Activated naive CD4-positive, alpha-beta T cell treated with anti-CD3 and anti-CD28 coated beads, Interleukin-2, amount 50 U/mL, for 72 hours (primary cell): ENCODE measurements at regions not wholly inside any gene's neighbourhood (a gene's known extent, or its start where the extent isn't known, plus 50 kb on each side); places are given as distances from the start of the nearest gene placed in this dataset.

Source experiments
- ATAC-seq, 2 donors: fragments of 150-1000 bp; cut with Tn5 transposase; 2 replicates each; pipeline ENCODE4 v1.10.0; 2021; ENCODE audit warnings: mild to moderate bottlenecking in 2 of 2, moderate library complexity in 2 of 2
- DNase-seq, 2 donors: peaks; one replicate each; pipeline ENCODE4 v3.0.0; 2021 to 2022; ENCODE audit warnings: low spot score in 2 of 2
- H3K27ac Mint-ChIP-seq, 2 donors: one replicate each; pipeline ENCODE4 v1.8.0; 2022; ENCODE audit warnings: mild to moderate bottlenecking in 2 of 2, mixed read lengths in 2 of 2
- H3K36me3 Mint-ChIP-seq, 2 donors: one replicate each; pipeline ENCODE4 v1.8.0; 2022; ENCODE audit warnings: mixed read lengths in 2 of 2
- H3K9me3 Mint-ChIP-seq, 2 donors: one replicate each; pipeline ENCODE4 v1.8.0; 2022; ENCODE audit warnings: mixed read lengths in 2 of 2

DNA sequence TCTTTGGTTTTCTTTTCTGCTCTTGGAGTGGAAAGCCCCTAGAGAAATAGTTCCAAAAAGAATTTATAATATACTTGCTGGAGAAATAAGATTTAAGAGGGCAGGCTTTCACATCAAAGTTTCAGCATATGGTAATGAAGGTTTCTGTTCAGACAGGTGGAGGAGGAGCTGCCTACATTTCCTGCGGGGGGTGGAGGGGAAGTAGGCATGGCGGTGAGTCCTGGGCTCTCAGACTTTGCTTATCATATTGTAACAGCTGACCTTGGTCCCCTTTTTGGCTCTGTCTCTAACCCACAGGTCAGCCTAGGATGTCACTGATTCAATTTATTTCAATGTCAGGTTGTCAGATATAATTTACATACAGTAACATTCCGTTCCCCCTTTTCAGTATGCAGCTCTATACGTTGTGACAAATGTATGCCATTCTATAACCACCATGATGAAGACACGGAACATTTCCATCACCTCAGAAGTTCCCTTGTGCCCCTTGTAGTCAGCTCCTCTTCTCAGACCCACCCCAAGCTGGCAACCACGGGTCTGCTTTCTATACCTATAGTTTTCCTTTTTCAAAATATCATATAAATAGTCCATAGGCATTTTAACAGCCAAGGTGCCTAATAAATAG lies 77.6 kb upstream of the GGTLC1 start:
- no peak for DNase-seq
- peak overlapping the region; percentile 83 to 84 for H3K27ac Mint-ChIP-seq
- H3K36me3 Mint-ChIP-seq = peaks cover under 1 to 7% of the 10 kb centered on the region in 2 donors
- ATAC-seq = peak; percentile 52 to 81
- H3K9me3 Mint-ChIP-seq = peaks cover under 1 to 12% of the 10 kb centered on the region in 2 donors

DNA sequence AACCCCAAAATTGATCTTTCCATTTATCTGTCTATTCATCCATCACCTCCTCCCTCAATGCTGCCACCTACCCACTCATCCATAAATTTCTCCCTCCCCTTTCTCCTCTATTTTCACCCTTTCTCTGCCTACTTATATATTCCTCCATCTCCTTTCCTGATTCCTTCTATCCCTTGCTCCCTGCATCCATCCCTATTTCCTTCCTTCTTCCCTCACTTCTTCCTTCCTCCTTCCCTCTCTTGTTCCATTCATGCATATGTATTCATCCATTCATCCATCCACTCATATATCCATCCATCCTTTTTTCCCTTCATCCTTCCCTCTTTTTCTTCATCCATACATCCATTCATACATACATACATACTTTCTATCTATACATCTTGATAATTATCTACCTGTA lies 76.3 kb upstream of the GGTLC1 start:
- no peak for DNase-seq
- H3K36me3 Mint-ChIP-seq = no peaks in the 10 kb centered on the region
- no peak overlapping the region for H3K27ac Mint-ChIP-seq
- no peak for ATAC-seq
- peaks cover 0 to 4% of the 10 kb centered on the region in 2 donors for H3K9me3 Mint-ChIP-seq

DNA sequence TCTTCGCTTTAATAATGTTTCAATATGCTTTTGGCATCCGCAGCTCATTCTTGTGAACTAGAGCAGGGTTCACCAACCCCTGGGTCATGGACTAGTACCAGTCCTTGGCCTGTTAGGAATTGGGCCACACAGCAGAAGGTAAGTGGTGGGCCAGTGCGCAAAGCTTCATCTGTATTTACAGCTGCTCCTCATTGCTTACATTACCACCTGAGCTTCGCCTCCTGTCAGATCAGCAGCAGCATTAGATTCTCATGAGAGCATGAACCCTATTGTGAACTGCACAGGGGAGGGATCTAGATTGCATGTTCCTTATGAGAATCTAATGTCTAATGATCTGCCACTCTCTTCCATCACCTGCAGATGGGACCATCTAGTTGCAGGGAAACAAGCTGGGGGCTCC lies 75.5 kb upstream of the GGTLC1 start:
- no peak for ATAC-seq
- no peaks in the 10 kb centered on the region for H3K36me3 Mint-ChIP-seq
- peaks cover 0 to 4% of the 10 kb centered on the region in 2 donors for H3K9me3 Mint-ChIP-seq
- no peak overlapping the region for H3K27ac Mint-ChIP-seq
- DNase-seq = no peak

DNA sequence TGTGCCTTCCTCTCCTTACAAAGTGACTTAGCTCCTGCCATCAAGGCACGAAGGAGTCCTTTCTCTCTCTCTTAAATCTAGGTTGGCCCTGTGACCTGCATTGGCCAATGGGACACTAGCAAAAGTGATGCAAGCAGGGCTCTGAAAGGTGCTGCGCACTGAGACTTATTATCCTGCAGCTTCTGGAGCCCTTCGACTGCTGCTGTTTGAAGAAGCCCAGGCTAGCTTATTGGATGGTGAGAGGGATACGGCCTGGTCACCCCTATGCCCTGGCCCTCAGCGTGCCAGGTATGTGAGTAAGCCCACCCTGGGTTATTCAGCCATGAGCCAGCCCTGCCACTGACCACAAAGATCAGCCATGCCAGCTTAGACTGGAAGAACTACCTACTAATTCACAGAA lies 74.5 kb upstream of the GGTLC1 start:
- ATAC-seq = no peak
- H3K27ac Mint-ChIP-seq = no peak overlapping the region

DNA sequence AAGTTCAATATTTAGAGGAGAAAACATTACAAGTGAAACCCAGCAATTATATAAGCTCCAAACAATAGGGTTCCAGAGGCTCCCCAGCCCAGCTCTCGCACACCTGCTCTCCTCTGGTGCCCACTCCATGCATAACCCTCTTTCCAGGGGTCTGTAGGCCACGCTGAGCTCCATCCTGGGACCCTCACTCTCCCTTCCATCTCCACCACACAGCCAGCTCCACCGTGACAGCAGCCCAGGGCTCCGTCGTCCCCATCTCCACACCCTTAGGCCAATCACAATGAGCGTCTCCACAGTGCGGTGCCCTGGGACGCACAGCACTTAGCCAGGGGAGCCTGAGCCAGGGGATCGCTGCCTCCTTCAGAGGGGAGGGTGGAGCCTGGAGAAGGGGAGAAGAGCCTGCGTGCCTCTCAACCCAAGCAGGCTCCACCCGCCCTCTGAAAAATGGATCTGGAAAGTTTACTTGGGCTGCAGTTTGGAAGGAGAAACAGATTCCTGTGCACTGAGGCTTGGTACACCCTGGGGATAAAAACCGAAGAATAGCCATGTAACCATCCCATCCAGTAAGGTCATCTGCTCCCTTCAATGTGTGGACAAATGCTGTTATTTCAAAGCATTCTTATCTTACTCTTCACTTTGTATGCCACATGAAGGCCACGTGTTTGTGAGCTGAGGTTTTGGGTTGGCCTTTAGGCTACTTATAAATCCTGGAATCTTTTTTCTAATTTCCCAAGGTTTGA lies 72.4 kb upstream of the GGTLC1 start:
- DNase-seq (no peak), ATAC-seq (no peak)
- H3K36me3 Mint-ChIP-seq = no peaks in the 10 kb centered on the region
- H3K9me3 Mint-ChIP-seq = no peaks in the 10 kb centered on the region
- H3K27ac Mint-ChIP-seq = no peak overlapping the region

More for the DNA sequence above, 74.5 kb upstream of the GGTLC1 start:
- no peak for DNase-seq
- H3K36me3 Mint-ChIP-seq = no peaks in the 10 kb centered on the region
- H3K9me3 Mint-ChIP-seq = no peaks in the 10 kb centered on the region

DNA sequence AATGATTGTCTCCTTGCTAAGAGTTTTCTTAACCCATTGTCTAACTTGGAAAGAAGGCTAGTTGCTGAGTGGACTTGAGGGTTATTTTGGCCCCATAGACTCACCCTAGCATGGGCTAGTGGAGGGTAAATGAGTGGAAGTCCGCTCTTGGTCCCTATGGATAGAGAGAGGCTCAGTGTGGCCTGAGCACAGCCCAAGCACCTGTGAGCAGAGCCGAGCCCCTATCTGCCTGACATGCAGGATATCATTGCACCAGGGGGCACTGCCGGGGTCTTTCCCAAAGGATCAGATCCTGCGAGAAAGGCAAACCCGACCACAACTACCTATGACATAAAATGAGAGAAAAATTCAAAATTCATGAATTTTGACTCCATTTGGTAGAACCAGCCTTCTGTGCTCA lies 70.6 kb upstream of the GGTLC1 start:
- H3K27ac Mint-ChIP-seq = no peak overlapping the region
- H3K36me3 Mint-ChIP-seq = no peaks in the 10 kb centered on the region
- DNase-seq = no peak
- ATAC-seq = no peak
- H3K9me3 Mint-ChIP-seq = no peaks in the 10 kb centered on the region

DNA sequence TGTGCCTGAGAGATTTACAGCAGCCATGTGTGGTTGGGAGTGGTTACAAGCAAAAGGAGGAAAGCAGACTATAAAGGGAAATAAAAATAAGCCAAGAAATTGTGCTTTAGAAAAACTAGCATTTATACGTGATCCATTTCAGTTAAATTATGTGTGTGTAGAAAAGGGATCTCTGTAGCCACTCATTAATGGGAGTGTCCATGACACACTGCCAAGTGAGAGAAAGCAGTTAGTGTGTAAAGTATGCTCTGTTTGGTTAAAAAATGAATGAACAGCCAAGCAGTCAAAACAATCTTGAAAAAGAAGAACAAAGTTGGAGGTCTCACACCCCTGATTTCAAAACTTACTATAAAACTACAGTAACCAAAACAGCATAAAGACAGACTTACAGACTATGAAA lies 67.9 kb upstream of the GGTLC1 start:
- ATAC-seq = no peak
- no peak overlapping the region for H3K27ac Mint-ChIP-seq
- no peaks in the 10 kb centered on the region for H3K9me3 Mint-ChIP-seq
- DNase-seq = no peak
- H3K36me3 Mint-ChIP-seq = no peaks in the 10 kb centered on the region

DNA sequence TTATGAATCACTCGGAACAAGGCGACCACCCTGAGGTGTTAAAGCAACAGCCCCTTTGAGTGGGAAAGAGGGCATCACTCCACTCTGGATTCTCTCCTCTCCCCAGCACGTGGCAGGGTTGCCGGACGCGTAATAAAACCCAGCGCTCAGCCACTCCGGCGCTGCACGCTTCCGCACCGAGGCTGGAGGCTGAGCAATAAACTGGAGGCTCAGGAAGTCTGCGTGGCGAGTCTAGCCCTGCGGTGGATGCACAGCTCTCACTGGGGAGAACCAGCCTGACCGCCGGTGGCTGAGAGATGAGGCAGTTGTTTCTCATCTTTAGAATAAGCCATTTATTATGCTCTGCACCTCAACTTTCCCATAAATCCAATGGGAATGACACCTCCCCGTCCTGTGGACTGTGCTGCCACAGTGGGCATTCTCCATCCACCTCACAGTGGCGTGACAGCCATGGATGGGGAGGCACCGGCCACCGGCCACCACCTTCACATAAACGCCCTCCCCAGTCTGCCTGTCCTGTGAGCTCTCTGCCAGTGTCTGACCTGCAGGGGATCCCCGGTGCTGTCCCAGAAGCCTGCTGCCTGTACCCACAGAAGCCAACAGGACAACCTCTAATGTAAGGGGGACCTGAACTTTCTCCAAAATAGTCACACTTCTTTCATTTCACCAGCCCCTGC lies 64.2 kb upstream of the GGTLC1 start:
- H3K36me3 Mint-ChIP-seq = peaks cover 0 to 6% of the 10 kb centered on the region in 2 donors
- H3K9me3 Mint-ChIP-seq = no peaks in the 10 kb centered on the region
- ATAC-seq (no peak), DNase-seq (no peak)
- H3K27ac Mint-ChIP-seq = no peak overlapping the region

DNA sequence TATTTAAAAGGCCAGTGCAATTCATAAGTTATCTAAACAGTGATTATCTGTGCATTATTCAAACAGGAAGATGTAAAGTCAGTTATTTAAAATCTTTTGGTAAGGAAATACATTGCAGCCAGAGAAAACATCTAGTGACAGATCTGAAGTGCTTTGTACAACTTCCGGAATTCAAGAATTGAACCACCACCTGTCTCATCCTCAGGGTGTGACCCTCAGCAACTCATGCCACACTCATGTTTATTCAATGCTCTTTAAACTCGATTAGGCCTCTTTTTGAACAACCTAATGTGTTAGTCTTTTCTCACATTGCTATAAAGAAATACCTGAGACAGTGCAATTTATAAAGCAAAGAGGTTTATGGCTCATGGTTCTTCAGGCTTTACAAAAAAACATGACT lies 62.6 kb upstream of the GGTLC1 start:
- Mint-ChIP-seq H3K9me3 (no peaks in the 10 kb centered on the region), H3K27ac (peak overlapping the region; percentile 57 to 93)
- ATAC-seq = no peak

DNA sequence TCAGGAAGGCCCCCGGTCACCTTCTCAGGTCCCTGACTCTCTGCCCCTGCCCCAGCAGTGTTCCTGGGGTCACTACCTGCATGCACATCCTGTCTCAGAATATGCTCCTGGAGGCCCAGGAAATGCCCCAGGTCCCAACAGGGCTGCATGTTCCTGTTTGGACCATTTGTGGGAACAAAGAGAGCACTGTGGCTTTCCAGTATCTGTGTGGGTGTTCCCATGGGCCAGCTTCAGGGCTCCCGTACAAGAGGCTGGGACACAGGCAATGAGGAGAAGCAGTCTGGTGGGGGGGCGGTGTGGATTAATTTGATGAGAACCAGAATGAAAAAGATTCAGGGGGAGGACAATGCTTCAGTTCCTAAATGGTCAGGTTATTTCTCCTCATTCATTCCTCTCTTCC lies 61.5 kb upstream of the GGTLC1 start:
- ATAC-seq (no peak), DNase-seq (no peak)
- Mint-ChIP-seq H3K9me3 (no peaks in the 10 kb centered on the region), H3K27ac (peak overlapping the region in 1 of 2 donors; percentile 57), H3K36me3 (peaks cover 0 to 6% of the 10 kb centered on the region in 2 donors)

More for the DNA sequence above, 62.6 kb upstream of the GGTLC1 start:
- H3K36me3 Mint-ChIP-seq = peaks cover 0 to 6% of the 10 kb centered on the region in 2 donors
- no peak for DNase-seq

DNA sequence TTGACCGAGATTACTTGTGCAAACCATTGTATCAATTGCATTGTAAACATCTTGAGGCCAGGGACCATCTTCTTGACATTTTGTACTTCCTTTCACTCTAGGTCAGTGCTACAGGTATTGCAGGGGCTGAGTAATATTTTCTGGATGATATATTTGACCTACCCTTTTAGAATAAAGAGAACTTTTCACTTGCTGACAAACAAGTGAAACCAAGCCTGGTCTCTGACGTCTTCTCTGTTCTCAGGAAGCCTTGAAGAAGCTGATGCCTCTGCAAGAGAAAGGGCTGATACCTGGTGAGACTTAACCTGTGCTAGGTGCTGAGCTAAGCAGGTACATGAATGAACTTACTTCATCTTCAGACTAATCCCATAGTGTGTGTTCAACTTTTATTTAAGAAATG lies 60.5 kb upstream of the GGTLC1 start:
- no peak for DNase-seq
- H3K9me3 Mint-ChIP-seq = no peaks in the 10 kb centered on the region
- H3K36me3 Mint-ChIP-seq = peaks cover 0 to 6% of the 10 kb centered on the region in 2 donors
- ATAC-seq = peak; percentile 57 to 65
- peak overlapping the region in 1 of 2 donors; percentile 57 for H3K27ac Mint-ChIP-seq

DNA sequence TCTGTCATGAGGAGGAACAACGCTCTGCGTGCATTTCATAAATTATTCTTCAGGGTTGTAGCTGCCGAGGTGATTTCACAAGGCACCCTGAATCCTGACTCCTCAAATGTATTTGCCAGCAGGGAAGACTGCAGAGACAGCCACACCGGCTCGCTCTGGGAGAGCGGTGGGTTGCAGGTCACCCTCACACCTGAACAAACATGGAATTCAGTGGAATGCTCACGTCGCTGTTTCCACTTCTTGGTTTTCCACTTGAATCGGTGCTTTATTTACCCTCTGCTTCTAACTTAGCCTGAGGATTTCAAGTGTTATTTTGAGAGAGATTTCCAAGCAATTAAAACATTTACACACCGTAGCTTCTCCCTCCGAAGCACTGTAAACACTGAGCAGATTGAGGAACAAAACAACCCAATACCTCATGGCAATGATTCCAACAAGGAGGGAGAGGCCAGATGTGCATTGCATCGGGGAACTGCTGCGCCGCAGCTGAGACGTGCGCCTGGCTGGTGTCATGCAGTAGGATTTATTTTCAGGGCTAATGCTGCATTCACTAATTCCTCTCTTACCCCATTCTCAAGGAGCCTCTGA lies 59.5 kb upstream of the GGTLC1 start:
- Mint-ChIP-seq H3K36me3 (peaks cover 0 to 6% of the 10 kb centered on the region in 2 donors), H3K27ac (no peak overlapping the region), H3K9me3 (no peaks in the 10 kb centered on the region)
- DNase-seq (no peak), ATAC-seq (no peak)

DNA sequence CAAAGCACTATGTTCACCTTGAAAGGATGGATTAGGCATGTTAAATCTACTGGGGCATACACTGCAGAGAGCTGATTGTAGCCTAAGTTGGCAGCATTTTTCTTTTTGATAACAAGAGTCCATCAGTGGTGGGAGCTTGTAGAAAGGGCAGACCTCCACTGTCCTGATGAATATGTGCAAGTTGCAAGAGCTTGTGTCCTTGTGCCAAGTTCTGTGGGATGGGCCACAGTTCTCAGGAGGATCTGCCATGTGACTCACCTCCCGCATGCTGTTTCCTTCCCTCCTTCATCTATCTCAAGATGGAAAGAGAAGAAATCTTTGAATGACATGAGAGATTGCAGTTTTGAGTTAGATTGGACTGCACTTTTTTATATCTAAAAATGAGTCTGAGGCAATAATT lies 58.3 kb upstream of the GGTLC1 start:
- Mint-ChIP-seq H3K27ac (no peak overlapping the region), H3K36me3 (peaks cover 0 to 6% of the 10 kb centered on the region in 2 donors), H3K9me3 (peaks cover 0 to 4% of the 10 kb centered on the region in 2 donors)
- ATAC-seq = no peak
- no peak for DNase-seq

DNA sequence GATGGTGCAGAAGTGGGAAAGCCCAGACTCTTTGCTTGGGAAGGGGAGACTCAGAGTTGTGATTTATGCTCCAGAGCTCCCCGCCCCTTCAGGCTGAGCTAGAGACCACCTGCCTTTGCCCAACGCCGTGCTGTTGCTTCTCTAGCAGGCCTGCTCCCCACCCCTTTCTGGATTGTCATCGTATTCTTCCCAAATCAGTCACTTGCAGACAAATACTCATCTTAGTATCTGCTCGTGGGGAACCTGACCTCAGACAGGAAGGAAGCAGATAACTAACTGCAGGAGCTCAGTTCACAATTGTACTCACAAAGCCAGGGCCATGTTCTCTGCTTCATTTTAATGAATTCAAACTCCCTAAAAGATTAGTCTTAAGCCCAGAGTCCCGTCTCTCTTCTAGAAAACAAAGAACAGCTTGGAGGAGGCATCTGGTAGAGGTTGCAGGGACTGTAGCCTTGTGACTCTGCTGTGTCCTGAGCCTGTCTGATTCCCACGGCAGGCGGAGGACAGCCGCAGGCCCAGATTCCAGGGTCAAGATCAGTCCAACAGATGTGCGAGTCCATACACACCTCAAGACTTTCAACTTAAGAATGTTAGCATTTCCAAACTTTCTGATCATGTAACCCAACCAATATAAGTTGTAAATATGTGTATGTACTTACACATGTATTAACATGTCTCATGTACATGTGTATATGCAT lies 57.2 kb upstream of the GGTLC1 start:
- DNase-seq (peak in 1 of 2 donors; percentile 36), ATAC-seq (peak; percentile 85 to 96)
- Mint-ChIP-seq H3K27ac (peak overlapping the region; percentile 42 to 52), H3K36me3 (peaks cover 0 to 6% of the 10 kb centered on the region in 2 donors), H3K9me3 (peaks cover 0 to 6% of the 10 kb centered on the region in 2 donors)

DNA sequence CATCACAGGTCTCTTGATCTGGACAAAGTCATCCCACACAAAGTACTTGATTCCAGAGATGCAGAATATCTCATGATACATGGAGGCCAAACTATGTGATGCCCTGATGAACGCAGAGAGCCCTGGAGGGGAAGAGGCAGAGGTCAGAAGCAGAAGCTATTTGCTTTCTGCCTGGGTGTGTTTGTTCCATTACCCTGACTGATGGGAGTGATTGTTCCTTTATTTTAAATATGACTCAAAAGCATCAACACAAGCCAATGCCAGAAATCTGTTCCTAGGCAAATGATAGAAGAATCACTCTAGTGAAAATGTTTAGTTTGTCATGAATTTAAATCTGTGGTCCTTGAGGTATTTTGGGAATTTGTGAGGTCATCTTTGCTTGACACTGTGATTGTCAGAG lies 54.7 kb upstream of the GGTLC1 start:
- DNase-seq (no peak), ATAC-seq (no peak)
- Mint-ChIP-seq H3K9me3 (peaks cover 0 to 6% of the 10 kb centered on the region in 2 donors), H3K27ac (no peak overlapping the region), H3K36me3 (no peaks in the 10 kb centered on the region)

DNA sequence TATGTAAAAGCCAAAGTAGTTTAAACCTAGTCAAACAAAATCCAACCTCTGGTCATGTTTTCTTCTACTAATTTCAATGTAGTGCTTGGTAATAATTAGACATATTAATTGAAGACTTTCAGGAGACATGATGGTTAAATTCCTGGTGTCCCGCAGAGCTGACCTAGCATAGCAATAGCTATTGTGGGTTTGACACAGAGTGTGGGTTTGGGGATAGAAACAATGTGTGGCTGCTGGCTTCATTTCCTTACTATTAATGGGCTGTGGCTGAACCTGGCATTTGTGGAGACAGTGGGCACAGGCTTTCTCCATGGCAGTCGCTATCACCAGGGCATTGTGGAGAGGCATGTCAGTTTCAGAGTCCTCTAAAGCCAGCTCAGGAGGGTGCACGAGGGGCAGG lies 54.1 kb upstream of the GGTLC1 start:
- no peak for ATAC-seq
- Mint-ChIP-seq H3K9me3 (peaks cover 0 to 6% of the 10 kb centered on the region in 2 donors), H3K36me3 (no peaks in the 10 kb centered on the region)

More for the DNA sequence above, 54.1 kb upstream of the GGTLC1 start:
- no peak overlapping the region for H3K27ac Mint-ChIP-seq
- no peak for DNase-seq
